Activated CD8-positive, alpha-beta memory T cell treated with anti-CD3 and anti-CD28 coated beads for 1 hour (primary cell): ENCODE measurements at regions not wholly inside any gene's neighbourhood (a gene's known extent, or its start where the extent isn't known, plus 50 kb on each side); places are given as distances from the start of the nearest gene placed in this dataset.
"Not testable (repeated sequence)": the region's sequence is repeated elsewhere in the genome, so short reads cannot be mapped to it uniquely, and the experiment has no call there.

ENCODE experiments used
- DNase-seq, 2 donors: peaks; one replicate each; pipeline ENCODE4 v3.0.0-alpha.2; 2020; ENCODE audit warnings: low read depth in 1 of 2; ENCODE audit errors: extremely low read depth in 1 of 2

GRCh38 chrY:21033363-21033762 is 277.5 kb downstream of the RPS4Y2 start:
- DNase-seq, result no peak

GRCh38 chrY:21034151-21035061 is 278.5 kb downstream of the RPS4Y2 start:
- no peak for DNase-seq

- DNase-seq, result not testable (repeated sequence)
Measured at GRCh38 chrY:21037398-21037797, 281.5 kb downstream of the RPS4Y2 start.

- no peak for DNase-seq
Measured at GRCh38 chrY:21039811-21040210, 283.9 kb downstream of the RPS4Y2 start.

- not testable (repeated sequence) for DNase-seq
Measured at GRCh38 chrY:21040711-21041110, 284.8 kb downstream of the RPS4Y2 start.

GRCh38 chrY:21073079-21073478 is 317.2 kb downstream of the RPS4Y2 start:
- no peak for DNase-seq

- DNase-seq, result no peak
Measured at GRCh38 chrY:21073641-21074260, 317.8 kb downstream of the RPS4Y2 start.

GRCh38 chrY:21075658-21076057 is 319.8 kb downstream of the RPS4Y2 start:
- no peak for DNase-seq

GRCh38 chrY:21079670-21080069 is 323.8 kb downstream of the RPS4Y2 start:
- no peak for DNase-seq

- DNase-seq, result no peak
Measured at GRCh38 chrY:21081640-21082611, 326.0 kb downstream of the RPS4Y2 start.

- DNase-seq, result no peak
Measured at GRCh38 chrY:21082639-21083038, 326.7 kb downstream of the RPS4Y2 start.

GRCh38 chrY:21091909-21092308 is 336.0 kb downstream of the RPS4Y2 start:
- DNase-seq, result no peak

GRCh38 chrY:21102507-21102906 is 346.6 kb downstream of the RPS4Y2 start:
- no peak for DNase-seq

- DNase-seq, result no peak
Measured at GRCh38 chrY:21103885-21104284, 348.0 kb downstream of the RPS4Y2 start.

- no peak for DNase-seq
Measured at GRCh38 chrY:21105529-21105928, 349.6 kb downstream of the RPS4Y2 start.

GRCh38 chrY:21111313-21111712 is 355.4 kb downstream of the RPS4Y2 start:
- DNase-seq, result no peak

- DNase-seq, result no peak
Measured at GRCh38 chrY:21121065-21121464, 365.2 kb downstream of the RPS4Y2 start.

- no peak for DNase-seq
Measured at GRCh38 chrY:21135591-21135990, 375.5 kb upstream of the RBMY1B start.

- no peak for DNase-seq
Measured at GRCh38 chrY:21138056-21138758, 372.9 kb upstream of the RBMY1B start.

GRCh38 chrY:21146331-21146730 is 364.8 kb upstream of the RBMY1B start:
- DNase-seq, result no peak
